ENCODE measurements at regions not wholly inside any gene's neighbourhood (a gene's known extent, or its start where the extent isn't known, plus 50 kb on each side); places are given as distances from the start of the nearest gene placed in this dataset.

GRCh38 chr10:52419281-52419680, 105.2 kb downstream of the DKK1 start:
- no peak overlapping the region for H3K4me3 ChIP-seq
- no peak for TF ChIP-seq POLR2A (IDR thresholded peaks at IDR 0.05)
- no peak for TF ChIP-seq CTCF (IDR thresholded peaks at IDR 0.05)
- no peaks in the 10 kb centered on the region for H3K4me1 ChIP-seq
- no peaks in the 10 kb centered on the region for H3K27me3 ChIP-seq
- H3K27ac ChIP-seq, result no peak overlapping the region
- no peaks in the 10 kb centered on the region for H3K36me3 ChIP-seq
- no peak for ATAC-seq
- no peaks in the 10 kb centered on the region for H3K9me3 ChIP-seq
- intact Hi-C loops (cut with DNase I), result no loop called here
- no peak for DNase-seq

- Histone ChIP-seq H3K4me3 (no peak overlapping the region), H3K4me1 (no peaks in the 10 kb centered on the region), H3K9me3 (no peaks in the 10 kb centered on the region), H3K36me3 (no peaks in the 10 kb centered on the region), H3K27ac (no peak overlapping the region), H3K27me3 (no peaks in the 10 kb centered on the region)
- intact Hi-C loops (cut with DNase I), result no loop called here
- no peak for DNase-seq
- 47% methylated on average over 3 of the region's 4 CpGs for WGBS (ENCODE audit: insufficient coverage, low coverage, low lambda C conversion rate, missing lambda C conversion rate)
- ATAC-seq, result no peak
- TF ChIP-seq CTCF (IDR thresholded peaks at IDR 0.05), result no peak
- no peak for TF ChIP-seq POLR2A (IDR thresholded peaks at IDR 0.05)
Observed at GRCh38 chr10:52420656-52421055, 106.6 kb downstream of the DKK1 start.

GRCh38 chr10:52423369-52423768, 109.3 kb downstream of the DKK1 start:
- H3K27me3 ChIP-seq, result no peaks in the 10 kb centered on the region
- DNase-seq (no peak), ATAC-seq (no peak)
- H3K36me3 ChIP-seq, result no peaks in the 10 kb centered on the region
- no peaks in the 10 kb centered on the region for H3K9me3 ChIP-seq
- intact Hi-C loops (cut with DNase I), result no loop called here
- H3K4me1 ChIP-seq, result no peaks in the 10 kb centered on the region
- no peak overlapping the region for H3K27ac ChIP-seq
- TF ChIP-seq CTCF (IDR thresholded peaks at IDR 0.05), result no peak
- TF ChIP-seq POLR2A (IDR thresholded peaks at IDR 0.05), result no peak
- WGBS (ENCODE audit: insufficient coverage, low coverage, low lambda C conversion rate, missing lambda C conversion rate), result 48% methylated on average over 4 of the region's 4 CpGs
- no peak overlapping the region for H3K4me3 ChIP-seq

GRCh38 chr10:52424341-52424740, 110.3 kb downstream of the DKK1 start:
- WGBS (ENCODE audit: insufficient coverage, low coverage, low lambda C conversion rate, missing lambda C conversion rate), result 46% methylated on average over 3 of the region's 3 CpGs
- DNase-seq (no peak), ATAC-seq (no peak)
- TF ChIP-seq CTCF (IDR thresholded peaks at IDR 0.05) (no peak), POLR2A (IDR thresholded peaks at IDR 0.05) (no peak)
- Histone ChIP-seq H3K36me3 (no peaks in the 10 kb centered on the region), H3K4me1 (no peaks in the 10 kb centered on the region), H3K4me3 (no peak overlapping the region), H3K9me3 (no peaks in the 10 kb centered on the region), H3K27ac (no peak overlapping the region), H3K27me3 (no peaks in the 10 kb centered on the region)
- intact Hi-C loops (cut with DNase I), result no loop called here

GRCh38 chr10:52434734-52435133, 120.7 kb downstream of the DKK1 start:
- Histone ChIP-seq H3K4me3 (no peak overlapping the region), H3K9me3 (no peaks in the 10 kb centered on the region), H3K27ac (no peak overlapping the region), H3K27me3 (no peaks in the 10 kb centered on the region), H3K4me1 (no peaks in the 10 kb centered on the region), H3K36me3 (no peaks in the 10 kb centered on the region)
- intact Hi-C loops (cut with DNase I), result no loop called here
- no peak for TF ChIP-seq POLR2A (IDR thresholded peaks at IDR 0.05)
- no peak for TF ChIP-seq CTCF (IDR thresholded peaks at IDR 0.05)
- WGBS (ENCODE audit: insufficient coverage, low coverage, low lambda C conversion rate, missing lambda C conversion rate), result 67% methylated on average over 7 of the region's 11 CpGs
- ATAC-seq (no peak), DNase-seq (no peak)
